HTR-8/SVneo (cell line): ENCODE measurements at regions not wholly inside any gene's neighbourhood (a gene's known extent, or its start where the extent isn't known, plus 50 kb on each side); places are given as distances from the start of the nearest gene placed in this dataset.
"Not testable (repeated sequence)": the region's sequence is repeated elsewhere in the genome, so short reads cannot be mapped to it uniquely, and the experiment has no call there.

Source experiments
- DNase-seq: peaks from one replicate; pipeline ENCODE4 v3.0.0; 2011; ENCODE audit warnings: low spot score, mixed read lengths; ENCODE audit not compliant: insufficient read length
- FAIRE-seq: peaks from 2 replicates; lab custom pipeline; 2011; peaks lifted over from hg19 to GRCh38; lab: Jason Lieb, UNC

DNA sequence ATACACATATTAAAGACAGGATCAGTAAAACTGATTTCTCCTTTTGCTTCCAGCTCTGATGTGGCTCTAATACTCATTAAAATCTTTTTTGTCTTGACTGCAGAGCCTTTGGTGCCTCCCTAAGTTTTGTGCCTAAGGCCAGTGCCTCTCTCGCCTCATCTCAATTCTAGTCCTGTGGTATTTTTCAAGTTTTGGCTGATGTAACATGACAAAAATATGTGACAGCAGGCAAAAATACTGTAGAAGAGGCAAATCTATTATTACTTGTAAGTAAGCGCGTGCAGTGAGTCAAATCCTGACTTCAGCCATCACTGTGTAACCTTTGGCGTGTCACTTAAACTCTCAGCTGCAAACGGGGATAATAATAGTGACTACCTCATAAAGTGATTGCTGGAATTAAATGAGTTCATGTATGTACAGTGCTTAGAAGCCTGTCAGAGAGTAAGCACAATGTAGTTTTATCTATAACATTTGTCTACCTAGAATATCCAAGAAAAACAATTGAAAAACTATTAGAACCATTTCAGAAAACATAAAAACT is 74.0 kb downstream of the MAB21L3 start:
- DNase-seq = no peak
- no peak for FAIRE-seq

DNA sequence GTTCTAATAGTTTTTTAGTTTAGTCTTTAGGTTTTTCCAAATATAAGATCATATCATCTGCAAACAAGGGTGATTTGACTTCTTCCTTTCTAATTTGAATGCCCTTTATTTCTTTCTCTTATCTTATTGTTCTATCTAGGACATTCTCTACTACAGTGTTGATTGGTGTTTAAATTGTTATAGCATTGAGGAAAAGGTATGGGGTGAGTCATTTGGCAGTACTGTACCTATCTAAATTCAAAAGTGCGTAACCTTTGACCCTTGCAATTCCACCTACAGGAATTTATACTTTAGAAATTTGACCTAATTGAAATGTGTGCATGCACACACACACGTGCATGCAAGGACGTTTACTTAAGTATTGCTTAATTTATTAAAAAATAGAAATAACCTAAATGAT is 78.3 kb downstream of the MAB21L3 start:
- DNase-seq = no peak
- no peak for FAIRE-seq

DNA sequence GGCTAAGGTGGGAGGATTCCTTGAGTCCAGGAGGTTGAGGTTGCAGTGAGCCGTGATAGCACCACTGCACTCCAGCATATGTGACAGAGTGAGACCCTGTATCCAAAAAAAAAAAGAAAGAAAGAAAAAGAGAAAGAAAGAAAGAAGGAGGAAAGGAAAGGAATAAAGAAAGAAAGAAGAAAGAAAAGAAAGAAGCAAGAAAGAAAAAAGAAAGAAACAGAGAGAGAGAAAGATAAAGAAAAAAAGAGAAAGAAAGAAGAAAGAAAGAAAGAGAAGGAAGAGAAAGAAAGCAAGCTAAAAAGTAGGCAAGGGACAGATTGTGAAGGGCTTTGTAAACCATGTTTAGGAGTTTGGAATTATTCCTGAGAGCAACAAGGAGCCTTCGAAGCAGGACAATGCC is 80.1 kb downstream of the MAB21L3 start:
- FAIRE-seq (no peak), DNase-seq (no peak)

DNA sequence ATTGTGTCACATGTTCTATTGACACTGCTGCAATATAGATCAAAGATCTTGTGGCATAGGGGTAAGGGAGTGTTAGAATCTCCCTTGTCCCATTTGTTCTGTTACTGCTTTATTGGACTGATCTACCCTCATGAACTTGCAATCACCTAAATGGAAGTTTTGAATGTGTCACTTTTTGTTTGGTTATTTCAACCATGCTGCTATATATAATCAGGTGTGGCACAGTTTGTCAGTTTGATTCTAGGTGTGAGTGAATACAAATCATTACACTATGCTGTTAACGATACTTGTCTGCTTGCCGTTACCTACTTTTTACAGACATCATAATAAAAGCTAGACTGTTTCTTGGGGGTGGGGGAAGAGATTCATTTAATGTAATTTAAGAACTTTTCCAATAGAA is 82.6 kb downstream of the MAB21L3 start:
- no peak for FAIRE-seq

DNA sequence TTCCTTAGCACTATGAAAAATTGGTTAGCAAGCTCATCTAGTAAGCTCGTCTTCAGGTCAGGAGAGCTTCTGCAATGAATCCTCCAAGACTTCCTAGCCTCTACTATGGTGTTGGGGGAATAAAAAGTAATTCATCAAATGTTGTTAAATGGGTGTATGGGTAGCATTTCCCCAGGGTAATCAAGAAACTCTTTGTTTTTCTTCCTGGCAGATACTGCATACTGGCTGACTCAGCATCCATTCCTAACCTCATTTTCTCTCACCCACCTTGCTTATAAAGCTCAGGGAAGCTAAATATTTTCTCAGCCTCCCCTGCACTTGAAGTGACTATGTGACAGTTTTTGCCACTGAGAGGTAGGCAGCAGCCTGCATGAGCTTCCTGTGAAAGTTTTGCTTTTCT is 83.4 kb downstream of the MAB21L3 start:
- FAIRE-seq (no peak), DNase-seq (no peak)

More for the DNA sequence above, 82.6 kb downstream of the MAB21L3 start:
- DNase-seq = no peak

GRCh38 chr1:116195077-116195868 is 84.1 kb downstream of the MAB21L3 start:
- FAIRE-seq (no peak), DNase-seq (no peak)

DNA sequence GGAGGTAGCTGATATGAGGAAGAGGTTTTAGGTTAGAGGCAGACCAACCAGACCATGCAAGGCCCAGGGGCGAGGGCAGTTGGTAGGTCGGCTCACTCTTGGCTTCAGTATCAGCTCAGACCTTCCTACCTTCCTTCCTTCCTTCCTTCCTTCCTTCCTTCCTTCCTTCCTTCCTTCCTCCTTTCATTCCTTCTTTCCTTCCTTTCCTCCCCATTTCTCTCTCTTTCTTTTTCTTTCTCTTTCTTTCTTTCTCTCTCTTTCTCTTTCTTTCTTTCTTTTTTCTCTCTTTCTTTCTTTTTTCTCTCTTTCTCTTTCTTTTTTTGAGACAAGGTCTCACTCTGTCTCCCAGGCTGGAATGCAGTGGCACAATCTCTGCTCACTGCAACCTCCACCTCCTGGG is 89.1 kb downstream of the MAB21L3 start:
- not testable (repeated sequence) for DNase-seq, FAIRE-seq

DNA sequence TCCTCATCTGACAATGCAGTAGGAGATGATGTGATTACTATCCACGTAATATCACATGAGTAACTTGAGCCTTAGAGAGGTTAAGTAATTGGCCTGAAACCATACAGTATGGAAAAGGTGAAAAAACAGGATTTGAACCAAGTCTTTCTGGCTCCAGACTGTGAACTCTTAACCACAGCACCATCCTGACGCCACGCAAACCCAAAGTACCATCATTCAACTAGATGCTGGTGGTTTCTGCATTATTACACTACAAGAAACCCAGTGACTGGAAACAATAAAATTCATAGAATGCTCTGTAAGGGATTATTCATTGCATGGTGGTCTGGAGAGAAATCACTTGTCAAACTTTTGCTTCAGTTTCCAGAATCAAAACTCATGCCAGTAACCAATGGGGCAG is 90.7 kb downstream of the MAB21L3 start:
- DNase-seq (no peak), FAIRE-seq (no peak)

DNA sequence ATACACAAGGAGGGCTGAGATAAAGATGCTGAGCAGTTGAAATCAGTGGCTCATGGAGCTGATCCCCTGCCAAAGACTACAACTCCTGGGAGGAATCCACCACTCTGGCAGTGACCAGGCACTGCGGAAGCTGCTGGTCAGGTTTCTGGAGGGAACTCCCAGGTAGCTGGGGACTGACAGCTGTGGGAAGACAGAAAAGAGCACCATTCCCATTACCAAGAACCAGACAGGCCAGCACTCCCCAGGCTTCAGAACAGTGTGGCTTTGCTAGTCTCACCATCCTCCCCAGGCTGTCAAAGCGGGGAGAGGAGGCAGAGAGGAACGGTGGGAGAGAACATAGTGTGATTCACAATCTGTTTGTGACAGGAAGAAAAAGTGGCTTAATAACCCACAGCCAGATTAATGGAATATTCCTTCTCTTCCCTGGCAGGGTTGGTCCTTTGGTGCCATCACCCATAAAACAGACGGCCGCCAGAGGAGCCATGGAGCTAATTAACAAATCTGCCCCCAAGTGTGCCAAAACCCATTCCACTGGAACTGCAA is 92.1 kb downstream of the MAB21L3 start:
- DNase-seq (no peak), FAIRE-seq (no peak)

- no peak for FAIRE-seq
Measured at GRCh38 chr1:116203920-116204319, 92.7 kb downstream of the MAB21L3 start.

DNA sequence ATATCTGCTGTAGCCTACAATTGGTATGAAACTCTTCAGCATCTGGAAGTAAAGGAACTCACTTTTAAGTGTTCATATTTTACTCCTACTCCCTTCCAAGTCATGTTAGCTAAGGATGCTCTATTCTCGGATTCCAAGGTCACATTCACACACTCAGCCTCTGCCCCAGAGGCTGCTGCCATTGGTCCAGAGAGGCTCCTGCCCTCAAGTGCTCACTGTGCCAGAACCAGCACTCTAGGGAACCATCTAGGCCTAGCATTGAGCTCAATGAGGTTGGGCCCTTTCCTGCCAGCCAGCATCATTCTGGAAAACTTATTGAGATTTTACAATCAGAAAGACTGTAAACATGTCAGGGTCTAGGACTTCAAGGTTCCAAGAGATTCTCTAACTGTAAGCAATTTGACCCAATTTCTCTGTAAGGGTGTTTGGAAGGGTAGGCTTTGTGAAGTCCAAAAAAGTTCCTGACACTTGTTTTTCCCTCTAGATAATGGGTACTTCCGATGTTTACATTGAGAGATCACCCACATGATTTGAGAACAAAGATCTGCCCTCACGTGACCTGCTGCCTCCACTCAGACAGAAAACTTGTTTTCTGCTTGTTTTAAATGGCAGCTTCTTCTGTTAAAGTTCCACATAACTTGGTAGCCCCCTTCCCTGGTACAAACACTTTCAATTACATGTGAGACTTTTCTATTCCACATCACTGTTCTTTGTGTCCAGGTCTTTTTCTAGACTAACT is 94.9 kb downstream of the MAB21L3 start:
- FAIRE-seq (no peak), DNase-seq (no peak)

More at GRCh38 chr1:116203920-116204319, 92.7 kb downstream of the MAB21L3 start:
- DNase-seq = no peak

GRCh38 chr1:116207126-116207735 is 96.0 kb downstream of the MAB21L3 start:
- no peak for FAIRE-seq
- no peak for DNase-seq

- FAIRE-seq (no peak), DNase-seq (no peak)
Measured at GRCh38 chr1:116208136-116208535, 96.9 kb downstream of the MAB21L3 start.

GRCh38 chr1:116211294-116211693 is 100.1 kb downstream of the MAB21L3 start:
- FAIRE-seq = no peak

DNA sequence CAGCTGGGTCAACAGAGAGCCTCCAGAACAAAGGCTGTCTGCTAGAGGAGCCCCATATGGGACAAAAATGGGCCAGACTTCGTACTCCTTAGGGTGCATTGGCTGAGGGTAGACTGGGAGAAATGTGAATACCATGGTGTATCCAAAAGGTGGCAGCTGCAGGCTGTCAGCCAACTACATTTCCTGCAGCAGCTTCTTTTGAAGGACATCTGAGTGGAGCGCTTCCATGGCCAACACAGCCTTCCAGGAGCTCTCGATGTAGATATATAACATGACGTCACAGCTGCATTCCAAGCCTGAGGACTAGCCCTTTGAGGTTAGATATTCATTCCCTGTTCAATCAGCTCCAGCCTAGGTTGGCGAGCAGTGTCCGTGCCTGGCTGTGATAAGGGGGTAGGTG is 107.7 kb downstream of the MAB21L3 start:
- DNase-seq (no peak), FAIRE-seq (no peak)

More at GRCh38 chr1:116211294-116211693, 100.1 kb downstream of the MAB21L3 start:
- DNase-seq = no peak

GRCh38 chr1:116219651-116220434 is 108.6 kb downstream of the MAB21L3 start:
- FAIRE-seq (no peak), DNase-seq (no peak)

DNA sequence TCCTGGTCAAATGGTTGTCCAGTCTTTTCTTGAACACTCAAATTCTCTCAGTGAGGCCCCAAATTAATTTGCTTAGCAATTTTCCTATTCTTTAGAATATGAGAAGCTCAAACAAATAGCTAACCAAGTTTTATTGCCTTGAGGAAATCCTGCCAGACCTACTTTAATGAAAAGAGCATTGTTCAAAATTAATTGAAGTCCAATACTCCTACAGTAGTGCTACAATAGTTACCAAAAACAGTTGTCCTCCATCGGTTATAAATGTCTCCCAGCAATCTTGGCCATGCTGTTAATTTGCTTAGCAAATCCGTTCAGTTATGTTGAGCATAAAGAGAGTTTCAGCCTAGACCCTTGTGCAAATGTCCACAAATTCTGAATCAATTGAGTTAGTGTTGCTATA is 112.9 kb downstream of the MAB21L3 start:
- DNase-seq = no peak
- FAIRE-seq = no peak

DNA sequence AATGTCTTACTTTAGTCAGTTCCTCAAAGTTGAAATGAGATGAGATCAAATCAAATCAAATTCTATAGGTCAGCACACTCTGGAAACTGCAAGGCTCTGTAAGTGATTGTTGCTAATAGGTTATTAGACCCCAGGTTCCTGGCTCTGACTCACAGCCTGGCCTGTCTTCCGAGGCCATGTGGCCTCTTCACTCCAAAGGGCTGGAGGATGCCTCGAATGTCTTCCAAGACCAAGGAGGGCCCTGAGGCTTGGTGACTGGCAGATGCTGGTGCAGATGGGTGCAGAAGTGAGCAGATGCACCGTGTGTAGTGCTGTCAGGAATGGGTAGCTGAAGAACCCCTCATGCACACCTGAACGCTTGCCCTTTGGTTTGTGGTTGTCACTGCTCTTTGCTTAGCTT is 113.4 kb downstream of the MAB21L3 start:
- FAIRE-seq (no peak), DNase-seq (no peak)

- FAIRE-seq (no peak), DNase-seq (no peak)
Measured at GRCh38 chr1:116226017-116226416, 114.8 kb downstream of the MAB21L3 start.

DNA sequence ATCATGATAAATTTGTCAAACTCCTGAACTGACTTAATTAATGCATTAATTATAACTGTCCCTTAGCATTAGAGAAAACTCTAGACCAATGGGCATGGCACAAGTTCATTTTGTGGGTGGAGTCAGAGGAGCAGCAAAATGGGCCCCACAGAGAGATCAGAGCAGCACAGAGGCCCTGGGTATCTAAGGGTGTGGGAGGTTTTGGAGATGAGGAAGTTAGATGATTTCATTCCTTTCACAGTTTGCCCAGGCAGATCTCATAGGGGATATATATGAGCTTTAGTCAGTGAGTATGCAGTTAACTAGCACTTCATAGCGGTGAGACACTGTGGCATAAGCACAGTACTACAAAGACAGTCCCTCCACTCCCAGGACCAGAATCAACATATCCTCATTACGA is 117.3 kb downstream of the MAB21L3 start:
- FAIRE-seq (no peak), DNase-seq (no peak)
